GM19240 (cell line): ENCODE measurements at regions not wholly inside any gene's neighbourhood (a gene's known extent, or its start where the extent isn't known, plus 50 kb on each side); places are given as distances from the start of the nearest gene placed in this dataset.
A peak's percentile ranks its signal among the peaks of the same experiment; 100 is the strongest.
"Not testable (repeated sequence)": the region's sequence is repeated elsewhere in the genome, so short reads cannot be mapped to it uniquely, and the experiment has no call there.

Experiments used
- DNase-seq: peaks from one replicate; pipeline ENCODE4 v3.0.0; 2011; ENCODE audit warnings: low spot score; ENCODE audit not compliant: insufficient read length

DNA sequence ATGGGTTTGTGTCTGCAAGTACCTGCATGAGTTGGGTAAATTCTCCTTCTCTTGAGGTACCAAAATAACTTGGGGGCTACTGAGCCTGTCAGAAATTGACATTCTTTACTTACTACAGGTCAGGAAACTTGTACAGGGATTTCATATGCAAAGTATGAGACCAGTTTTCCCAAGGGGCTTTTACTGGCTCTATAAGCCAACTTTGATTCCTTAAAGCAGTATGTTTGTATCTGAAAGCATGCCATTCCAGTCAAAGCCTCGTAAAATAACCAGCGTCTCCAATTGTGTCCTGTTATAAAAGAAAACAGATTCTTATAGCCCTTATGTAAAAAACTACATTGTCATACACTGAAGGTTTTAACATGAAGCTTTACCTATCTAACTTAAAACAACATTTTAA is 90.2 kb downstream of the ZNF467 start:
- no peak for DNase-seq

- no peak for DNase-seq
These were observed 91.3 kb downstream of the ZNF467 start for GRCh38 chr7:149682038-149682437.

DNA sequence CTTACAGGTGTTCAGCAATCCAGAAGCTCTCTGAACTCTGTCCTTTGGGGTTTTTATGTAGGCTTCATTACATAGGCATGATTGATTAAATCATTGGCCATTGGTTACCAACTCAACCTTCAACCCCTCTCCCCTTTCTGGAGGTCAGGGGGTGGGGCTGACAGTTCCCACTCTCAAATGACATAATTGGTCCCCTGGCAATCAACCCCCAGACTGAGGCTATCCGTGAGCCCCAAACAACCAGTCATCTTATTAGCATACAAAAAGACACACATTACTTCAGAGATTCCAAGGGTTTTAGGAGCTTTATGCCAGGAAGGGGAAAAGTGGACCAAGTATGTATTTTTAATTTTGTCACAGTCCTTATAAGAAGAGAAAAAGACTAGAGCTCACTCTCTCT is 92.1 kb downstream of the ZNF467 start:
- no peak for DNase-seq

DNA sequence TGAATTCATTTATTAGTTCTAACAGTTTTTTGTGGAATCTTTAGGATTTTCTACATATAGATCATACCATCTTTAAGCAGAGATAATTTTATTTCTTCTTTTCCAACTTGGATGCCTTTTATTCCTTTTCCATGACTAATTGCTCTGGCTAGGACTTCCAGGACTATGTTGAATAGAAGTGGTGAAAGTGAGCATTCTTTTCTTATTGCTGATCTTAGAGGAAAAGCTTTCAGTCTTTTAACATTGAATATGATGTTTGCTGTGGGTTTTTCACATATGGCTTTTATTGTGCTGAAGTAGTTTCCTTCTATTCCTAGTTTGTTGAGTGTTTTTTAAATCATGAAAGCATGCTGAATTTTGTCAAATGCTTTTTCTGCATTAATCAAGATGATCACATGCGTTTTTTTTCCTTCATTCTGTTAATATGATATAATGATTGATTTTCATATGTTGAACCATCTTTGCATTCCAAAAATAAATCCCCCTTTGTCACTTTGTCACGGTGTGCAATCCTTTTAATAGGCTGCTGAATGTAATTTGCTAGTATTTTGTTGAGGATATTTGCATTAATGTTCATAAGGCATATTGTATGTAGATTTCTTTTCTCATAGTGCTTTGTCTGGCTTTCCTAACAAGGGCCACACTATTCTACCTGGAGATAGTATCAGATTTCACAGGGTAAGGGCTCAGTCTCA is 92.9 kb downstream of the ZNF467 start:
- DNase-seq = no peak

GRCh38 chr7:149674728-149675385 is 98.5 kb downstream of the ZNF467 start:
- not testable (repeated sequence) for DNase-seq

- DNase-seq = no peak
These were observed 100.4 kb downstream of the ZNF467 start for GRCh38 chr7:149673006-149673405.

DNA sequence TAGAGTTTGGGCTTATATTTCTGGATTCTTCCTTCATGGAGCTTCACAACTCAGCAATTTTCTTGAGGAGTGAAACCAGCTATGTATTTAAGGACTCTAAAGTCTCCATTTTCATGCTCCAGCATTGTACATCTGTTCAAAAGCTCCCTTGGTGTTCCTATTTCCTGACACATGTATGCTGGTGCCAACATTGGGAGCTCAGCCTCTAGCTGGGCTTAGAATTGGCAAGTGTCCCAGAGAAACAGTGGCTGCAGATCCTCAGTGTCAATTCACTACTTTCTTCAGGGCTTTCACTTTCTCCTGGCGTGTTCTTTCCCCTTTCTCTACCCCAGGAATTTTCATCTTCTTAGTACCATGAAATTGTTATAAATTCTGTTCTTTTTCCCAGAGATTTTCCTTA is 103.1 kb downstream of the ZNF467 start:
- no peak for DNase-seq

DNA sequence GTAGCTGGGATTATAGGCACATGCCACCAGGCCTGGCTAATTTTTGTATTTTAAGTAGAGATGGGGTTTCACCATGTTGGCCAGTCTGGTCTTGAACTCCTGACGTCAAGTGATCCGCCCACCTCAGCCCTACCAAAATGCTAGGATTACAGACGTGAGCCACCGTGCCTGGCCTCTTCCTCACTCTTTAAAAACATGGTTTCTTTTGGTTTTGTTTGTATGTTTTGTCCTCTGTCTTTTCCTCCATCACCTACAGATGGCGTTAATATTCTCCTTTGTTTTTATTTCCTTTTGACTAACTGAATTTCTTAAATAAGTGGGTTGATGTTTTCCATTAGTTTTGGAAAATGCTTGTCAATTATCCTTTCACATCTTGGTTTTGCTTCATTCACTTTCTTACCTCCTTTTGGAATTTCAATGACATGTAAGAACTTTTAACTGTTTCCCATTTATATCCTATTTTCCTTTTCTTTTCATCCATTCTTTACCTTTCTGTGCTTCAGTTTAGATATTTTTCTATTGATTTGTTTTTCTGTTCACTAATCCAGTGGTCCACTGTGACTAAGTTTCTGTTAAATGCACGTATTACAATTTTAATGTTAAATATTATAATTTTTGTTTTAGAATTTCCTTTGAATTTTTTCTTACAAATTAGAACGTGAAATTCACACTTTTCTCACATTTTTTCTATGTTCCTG is 104.1 kb downstream of the ZNF467 start:
- no peak for DNase-seq

DNA sequence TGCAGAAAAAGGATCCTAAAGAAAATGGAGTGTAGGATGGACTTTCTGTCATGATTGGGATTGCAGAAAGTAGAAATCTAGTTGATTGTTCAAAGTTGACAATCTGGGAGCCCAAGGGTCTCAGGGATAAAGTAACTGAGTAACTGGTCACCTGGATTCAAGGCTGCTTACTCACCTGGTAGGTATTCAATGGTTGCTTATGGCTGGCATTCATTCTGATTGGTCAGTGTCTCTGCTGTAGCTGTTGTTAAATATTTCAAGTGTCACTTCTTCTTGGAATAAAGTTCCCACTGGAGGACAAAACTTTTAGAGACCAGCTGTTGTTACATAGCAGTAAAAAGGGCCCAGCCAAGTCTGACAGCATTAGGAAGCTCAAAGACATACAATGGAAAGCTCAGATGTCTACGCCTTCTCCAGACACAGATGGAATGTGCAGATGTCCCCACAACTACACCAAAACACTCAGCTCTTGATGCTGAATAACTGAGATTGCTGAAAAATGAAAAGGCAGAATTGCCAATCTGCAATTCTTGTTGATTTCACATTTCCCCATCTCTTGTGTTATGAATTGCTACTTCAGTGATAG is 106.9 kb downstream of the ZNF467 start:
- no peak for DNase-seq

GRCh38 chr7:149665618-149666017 is 107.8 kb downstream of the ZNF467 start:
- not testable (repeated sequence) for DNase-seq

- DNase-seq = no peak
These were observed 108.7 kb downstream of the ZNF467 start for GRCh38 chr7:149664666-149665065.

DNA sequence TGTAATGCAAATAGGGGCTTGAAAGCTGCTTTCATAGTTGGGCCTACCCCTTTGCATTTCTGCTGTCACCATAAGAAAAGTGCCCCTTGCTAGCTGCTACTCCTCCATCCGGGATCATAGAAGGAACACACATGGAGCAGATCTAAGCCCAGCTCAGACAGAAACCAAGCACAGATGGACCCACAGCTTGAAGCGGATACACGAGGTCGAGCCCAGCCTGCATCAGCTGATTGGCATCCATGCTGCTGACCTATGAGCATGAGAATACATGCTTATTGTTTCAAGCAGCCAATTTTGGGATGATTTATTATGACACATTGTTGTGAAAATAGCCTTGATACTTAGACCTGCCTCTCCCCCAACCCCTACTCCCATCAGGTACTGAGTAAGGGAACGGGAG is 109.2 kb downstream of the ZNF467 start:
- no peak for DNase-seq

- DNase-seq = peak; percentile 30
These were observed 110.7 kb downstream of the ZNF467 start for GRCh38 chr7:149662591-149663095.

GRCh38 chr7:149655784-149656183 is 117.6 kb downstream of the ZNF467 start:
- no peak for DNase-seq

GRCh38 chr7:149654588-149654987 is 118.8 kb downstream of the ZNF467 start:
- DNase-seq = no peak

GRCh38 chr7:149650190-149650589 is 123.2 kb downstream of the ZNF467 start:
- DNase-seq = not testable (repeated sequence)

DNA sequence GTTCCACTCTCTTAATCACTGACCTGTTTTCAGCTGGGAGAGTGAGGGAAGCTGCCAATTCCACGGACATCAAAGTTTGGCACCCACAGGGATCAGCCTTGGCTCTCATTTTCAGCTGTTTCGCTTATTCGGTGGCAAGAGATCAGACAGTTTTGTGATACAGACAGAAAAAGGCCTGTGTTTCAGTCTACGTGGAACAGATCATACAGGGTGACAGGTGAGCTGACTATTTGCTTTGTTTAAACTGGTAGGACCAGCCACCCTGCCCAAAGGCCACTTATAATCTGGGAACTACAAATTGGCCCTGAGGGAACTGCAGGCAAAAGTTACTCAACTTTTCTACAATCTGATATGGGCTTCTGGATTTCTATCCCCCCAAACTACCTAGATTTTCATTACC is 128.6 kb downstream of the ZNF467 start:
- no peak for DNase-seq

DNA sequence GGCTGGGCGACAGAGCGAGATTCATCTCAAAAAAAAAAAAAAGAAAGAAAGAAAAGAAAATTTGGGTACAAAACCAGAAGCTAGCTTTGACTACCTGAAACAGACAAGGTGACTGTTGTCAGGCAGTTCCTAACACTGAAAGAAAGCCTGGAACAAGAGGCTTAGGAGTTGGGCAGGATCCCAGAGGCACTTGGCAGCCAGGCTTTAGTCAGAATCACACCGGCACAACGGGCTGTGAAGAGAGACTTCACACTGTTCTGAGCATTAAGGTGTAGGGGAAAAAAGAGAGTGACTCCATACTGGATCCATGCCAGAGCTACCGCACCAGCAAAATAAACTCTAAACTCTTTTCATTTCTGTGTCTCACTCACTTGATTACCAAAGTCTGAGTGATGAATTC is 130.8 kb downstream of the ZNF467 start:
- DNase-seq = no peak

DNA sequence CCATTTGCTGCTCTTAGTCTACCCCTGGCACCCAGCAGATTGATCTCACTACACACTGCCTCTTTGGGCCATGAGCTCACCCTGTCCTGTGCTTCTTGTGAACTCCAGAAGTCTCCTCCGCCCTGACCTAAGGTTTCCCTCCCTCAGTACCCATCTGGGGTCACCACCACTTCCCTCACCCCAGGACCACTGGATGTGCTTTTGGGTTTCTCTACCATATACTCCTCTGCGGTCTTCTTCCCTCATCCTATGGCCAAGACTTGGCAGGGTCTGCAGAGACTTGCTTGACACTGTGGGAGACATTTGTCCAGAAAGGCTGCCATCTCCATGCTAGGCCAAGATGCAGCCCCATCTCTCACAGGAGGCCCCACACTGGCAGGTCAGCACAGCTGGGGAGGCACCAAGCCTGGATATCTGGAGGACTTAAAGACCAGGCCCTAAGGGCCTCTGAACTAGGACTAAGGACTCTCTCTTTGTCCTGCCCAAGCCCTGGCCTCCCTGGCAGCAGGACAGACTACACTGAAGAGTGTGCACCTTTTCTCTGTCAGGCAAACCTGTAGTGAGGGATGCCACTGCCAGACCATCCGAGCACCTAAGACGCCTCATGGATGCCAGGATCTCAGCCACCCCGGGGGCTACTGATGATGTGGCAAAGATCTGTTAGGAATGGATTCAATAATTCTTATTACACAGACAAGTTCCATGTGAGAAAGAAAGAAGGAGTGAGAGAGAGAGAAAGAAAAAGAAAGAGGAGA is 134.6 kb downstream of the ZNF467 start:
- no peak for DNase-seq

DNA sequence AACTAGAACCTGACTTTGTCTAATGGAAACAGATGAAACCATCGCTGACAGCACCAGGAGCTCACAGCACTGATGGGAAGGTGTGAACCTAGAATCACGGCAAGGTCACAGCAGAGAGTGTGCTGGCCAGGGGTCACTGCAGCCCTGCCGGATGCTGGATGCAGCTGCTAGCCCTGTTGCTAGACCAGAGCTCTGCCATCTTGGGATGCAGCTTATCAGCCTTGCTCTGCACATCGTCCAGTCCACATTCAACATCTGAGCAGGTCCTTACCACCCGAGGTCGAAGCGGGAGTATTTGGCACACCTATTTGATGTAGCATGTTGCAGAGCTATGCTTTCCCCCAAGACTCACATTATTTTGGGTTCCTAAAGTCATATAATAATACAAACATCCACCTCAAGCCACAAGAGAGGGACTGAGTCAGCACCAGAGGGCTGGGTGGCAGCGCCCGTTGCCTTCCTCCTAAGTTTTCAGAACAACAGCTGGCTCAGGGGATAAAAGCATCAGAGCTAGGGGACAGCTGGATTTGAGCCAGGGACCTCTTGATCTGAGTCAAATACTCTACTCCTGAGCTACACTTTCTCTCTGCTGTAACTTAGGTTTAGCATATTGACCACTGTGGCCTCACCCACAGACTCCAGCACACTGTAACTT is 135.3 kb downstream of the ZNF467 start:
- no peak for DNase-seq
